ENCODE measurements at regions not wholly inside any gene's neighbourhood (a gene's known extent, or its start where the extent isn't known, plus 50 kb on each side); places are given as distances from the start of the nearest gene placed in this dataset.

GRCh38 chr7:25665903-25666670 is 437.8 kb upstream of the NPVF start:
- Histone ChIP-seq H3K36me3 (ENCODE audit: control insufficient read depth, insufficient read depth, low read length) (no peaks in the 10 kb centered on the region), H3K4me2 (ENCODE audit: extremely low read depth, insufficient read depth, low read length) (no peak overlapping the region), H3K27me3 (ENCODE audit: control insufficient read depth, insufficient read depth, low read length) (no peaks in the 10 kb centered on the region), H3K9ac (ENCODE audit: insufficient read depth, low read length) (no peak overlapping the region), H3K9me3 (ENCODE audit: control insufficient read depth, insufficient read depth, low read depth, low read length) (no peaks in the 10 kb centered on the region), H3K4me1 (ENCODE audit: control insufficient read depth, extremely low read depth, insufficient read depth, low read length) (no peaks in the 10 kb centered on the region), H3K79me2 (ENCODE audit: control insufficient read depth, insufficient read depth, low read length) (no peaks in the 10 kb centered on the region), H3K4me3 (replicated peaks in 1 of 4; ENCODE audit: control extremely low read depth in 1 of 4, insufficient read depth in 1 of 4, low read depth in 3 of 4, low read length in 4 of 4) (no peak overlapping the region), H3K27ac (ENCODE audit: insufficient read depth, low read length) (no peak overlapping the region), H4K20me1 (ENCODE audit: control insufficient read depth, extremely low read depth, insufficient read depth, low read length) (no peaks in the 10 kb centered on the region), H2AFZ (ENCODE audit: low read length) (no peak overlapping the region)
- TF ChIP-seq CTCF (conservative IDR thresholded peaks at IDR 0.05 in 1 of 2, IDR thresholded peaks at IDR 0.05 in 1 of 2; ENCODE audit: low read depth in 1 of 2, low read length in 2 of 2) (no peak), EZH2 (IDR thresholded peaks at IDR 0.05; ENCODE audit: low read length, missing control alignments) (no peak)
- no peak for DNase-seq (ENCODE audit: low read depth in 2 of 2)

GRCh38 chr7:25666671-25667060 is 438.4 kb upstream of the NPVF start:
- Histone ChIP-seq H3K79me2 (ENCODE audit: control insufficient read depth, insufficient read depth, low read length) (no peaks in the 10 kb centered on the region), H3K27ac (ENCODE audit: insufficient read depth, low read length) (no peak overlapping the region), H3K36me3 (ENCODE audit: control insufficient read depth, insufficient read depth, low read length) (no peaks in the 10 kb centered on the region), H3K9me3 (ENCODE audit: control insufficient read depth, insufficient read depth, low read depth, low read length) (no peaks in the 10 kb centered on the region), H3K4me3 (replicated peaks in 1 of 4; ENCODE audit: control extremely low read depth in 1 of 4, insufficient read depth in 1 of 4, low read depth in 3 of 4, low read length in 4 of 4) (no peak overlapping the region), H3K4me1 (ENCODE audit: control insufficient read depth, extremely low read depth, insufficient read depth, low read length) (no peaks in the 10 kb centered on the region), H3K27me3 (ENCODE audit: control insufficient read depth, insufficient read depth, low read length) (no peaks in the 10 kb centered on the region), H3K4me2 (ENCODE audit: extremely low read depth, insufficient read depth, low read length) (no peak overlapping the region), H2AFZ (ENCODE audit: low read length) (no peak overlapping the region), H4K20me1 (ENCODE audit: control insufficient read depth, extremely low read depth, insufficient read depth, low read length) (no peaks in the 10 kb centered on the region), H3K9ac (ENCODE audit: insufficient read depth, low read length) (no peak overlapping the region)
- DNase-seq (ENCODE audit: low read depth in 2 of 2), result no peak
- TF ChIP-seq EZH2 (IDR thresholded peaks at IDR 0.05; ENCODE audit: low read length, missing control alignments), result no peak
- no peak for TF ChIP-seq CTCF (conservative IDR thresholded peaks at IDR 0.05 in 1 of 2, IDR thresholded peaks at IDR 0.05 in 1 of 2; ENCODE audit: low read depth in 1 of 2, low read length in 2 of 2)

- no peaks in the 10 kb centered on the region for H3K4me1 ChIP-seq (ENCODE audit: control insufficient read depth, extremely low read depth, insufficient read depth, low read length)
- no peaks in the 10 kb centered on the region for H4K20me1 ChIP-seq (ENCODE audit: control insufficient read depth, extremely low read depth, insufficient read depth, low read length)
- H3K36me3 ChIP-seq (ENCODE audit: control insufficient read depth, insufficient read depth, low read length), result no peaks in the 10 kb centered on the region
- TF ChIP-seq EZH2 (IDR thresholded peaks at IDR 0.05; ENCODE audit: low read length, missing control alignments) (no peak), CTCF (conservative IDR thresholded peaks at IDR 0.05 in 1 of 2, IDR thresholded peaks at IDR 0.05 in 1 of 2; ENCODE audit: low read depth in 1 of 2, low read length in 2 of 2) (no peak)
- no peak overlapping the region for H3K4me2 ChIP-seq (ENCODE audit: extremely low read depth, insufficient read depth, low read length)
- no peaks in the 10 kb centered on the region for H3K79me2 ChIP-seq (ENCODE audit: control insufficient read depth, insufficient read depth, low read length)
- H3K27ac ChIP-seq (ENCODE audit: insufficient read depth, low read length), result no peak overlapping the region
- H3K9ac ChIP-seq (ENCODE audit: insufficient read depth, low read length), result no peak overlapping the region
- H3K9me3 ChIP-seq (ENCODE audit: control insufficient read depth, insufficient read depth, low read depth, low read length), result no peaks in the 10 kb centered on the region
- no peak overlapping the region for H2AFZ ChIP-seq (ENCODE audit: low read length)
- no peak overlapping the region for H3K4me3 ChIP-seq (replicated peaks in 1 of 4; ENCODE audit: control extremely low read depth in 1 of 4, insufficient read depth in 1 of 4, low read depth in 3 of 4, low read length in 4 of 4)
- no peak for DNase-seq (ENCODE audit: low read depth in 2 of 2)
- H3K27me3 ChIP-seq (ENCODE audit: control insufficient read depth, insufficient read depth, low read length), result no peaks in the 10 kb centered on the region
Observed at GRCh38 chr7:25669281-25669781, 441.0 kb upstream of the NPVF start.
